HCT116 (cell line): ENCODE measurements at regions not wholly inside any gene's neighbourhood (a gene's known extent, or its start where the extent isn't known, plus 50 kb on each side); places are given as distances from the start of the nearest gene placed in this dataset.

Experiments used
- ATAC-seq: fragments of 200-7000 bp; cut with Tn5 transposase; 2 replicates; pipeline ENCODE4 v1.9.1; 2020; ENCODE audit warnings: mild to moderate bottlenecking, moderate library complexity
- BruUV-seq: library from RNA; stranded (reverse); fragments of 400-500 nt; replicated peaks from 2 replicates; lab custom pipeline; 2021; lab: Mats Ljungman, UMichigan
- CTCF ChIA-PET: fragments of 300-600 bp; sonication (Branson Sonifier 250); formaldehyde crosslinking; loops from one replicate; lab custom pipeline; 2021; ENCODE audit warnings: antibody characterized with exemption; lab: Charles Lee
- POLR2A ChIA-PET: fragments of 300-600, 350-600 bp; sonication (Branson Sonifier 250); formaldehyde crosslinking; loops from one replicate; lab custom pipeline; 2021; ENCODE audit warnings: antibody characterized with exemption; lab: Charles Lee
- RAD21 ChIA-PET, 2 experiments: fragments of 300-600 bp; sonication (Branson Sonifier 250); formaldehyde crosslinking; loops; one replicate each; lab custom pipeline; 2023; ENCODE audit warnings: low total read pairs in 2 of 2; ENCODE audit not compliant: uncharacterized antibody in 2 of 2, unreplicated experiment in 2 of 2, low non-redundant PET in 1 of 2; lab: Charles Lee
- DNase-seq: peaks from one replicate; pipeline ENCODE4 v3.0.0-alpha.2; 2010; ENCODE audit warnings: low read depth, low spot score
- H2AFZ ChIP-seq: fragments of 200-600 bp; shearing (Covaris generic), sonication (generic); 2 replicates; pipeline ENCODE4 v1.6.1; 2017; ENCODE audit warnings: low read depth, mixed run types, mixed read lengths, antibody characterized with exemption, low read length; ENCODE audit not compliant: poor library complexity, severe bottlenecking
- H3K27ac ChIP-seq: 2 replicates; pipeline ENCODE4 v1.5.1; 2012; ENCODE audit warnings: low read depth, low read length
- H3K27me3 ChIP-seq: fragments of 200-600 bp; sonication (generic); 2 replicates; pipeline ENCODE4 v1.6.1; 2016; ENCODE audit warnings: mixed run types, low read length, mixed read lengths; ENCODE audit not compliant: insufficient read depth
- H3K36me3 ChIP-seq, 2 experiments: fragments of 200-500 bp in 1 of 2; fragments of 200-600 bp in 1 of 2; sonication (Bioruptor generic) in 1 of 2; sonication (generic) in 1 of 2; 2 replicates each; pipeline versions ENCODE4 v1.5.1 to v1.6.1; 2014 to 2016; ENCODE audit warnings: low read length in 2 of 2, inconsistent platforms in 1 of 2, mixed read lengths in 1 of 2, mixed run types in 1 of 2; ENCODE audit not compliant: insufficient read depth in 2 of 2, control insufficient read depth in 1 of 2
- H3K4me1 ChIP-seq, 2 experiments: fragments of 200-600 bp in 1 of 2; sonication (generic) in 1 of 2; 2 replicates each; pipeline versions ENCODE4 v1.5.1 to v1.6.1; 2012 to 2017; ENCODE audit warnings: low read length in 2 of 2, inconsistent platforms in 1 of 2, mild to moderate bottlenecking in 1 of 2, mixed read lengths in 1 of 2, mixed run types in 1 of 2, moderate library complexity in 1 of 2; ENCODE audit not compliant: insufficient read depth in 2 of 2, control insufficient read depth in 1 of 2
- H3K4me2 ChIP-seq: fragments of 200-600 bp; sonication (generic); 2 replicates; pipeline ENCODE4 v1.6.1; 2017; ENCODE audit warnings: mixed run types, low read length, mixed read lengths
- H3K4me3 ChIP-seq, 2 experiments: fragments of 200-600 bp in 1 of 2; sonication (generic) in 1 of 2; replicated peaks in 1 of 2; 2 replicates each; pipeline ENCODE4 v1.5.1; 2011 to 2016; ENCODE audit warnings: low read length in 2 of 2, control low read depth in 1 of 2, low read depth in 1 of 2, mild to moderate bottlenecking in 1 of 2, mixed read lengths in 1 of 2, mixed run types in 1 of 2
- H3K79me2 ChIP-seq: fragments of 200-600 bp; sonication (generic); 2 replicates; pipeline ENCODE4 v1.6.1; 2017; ENCODE audit warnings: mild to moderate bottlenecking, mixed run types, low read length, moderate library complexity, mixed read lengths; ENCODE audit not compliant: insufficient read depth
- H3K9ac ChIP-seq: fragments of 200-600 bp; sonication (generic); 2 replicates; pipeline ENCODE4 v1.6.1; 2016; ENCODE audit warnings: low read length, mixed read lengths
- H3K9me2 ChIP-seq: fragments of 200-600 bp; sonication (generic), shearing (Covaris generic); 2 replicates; pipeline ENCODE4 v1.6.1; 2017; ENCODE audit warnings: mixed run types, mild to moderate bottlenecking, moderate library complexity; ENCODE audit not compliant: insufficient read depth
- H3K9me3 ChIP-seq, 2 experiments: fragments of 200-500 bp in 1 of 2; fragments of 200-600 bp in 1 of 2; sonication (Bioruptor generic) in 1 of 2; sonication (generic) in 1 of 2; 2 replicates each; pipeline ENCODE4 v1.6.1; 2014 to 2017; ENCODE audit warnings: low read length in 2 of 2, mixed read lengths in 2 of 2, inconsistent platforms in 1 of 2, low read depth in 1 of 2, mild to moderate bottlenecking in 1 of 2, mixed run types in 1 of 2, moderate library complexity in 1 of 2; ENCODE audit not compliant: control insufficient read depth in 1 of 2, insufficient read depth in 1 of 2
- H4K20me1 ChIP-seq: fragments of 200-600 bp; sonication (generic), shearing (Covaris generic); 2 replicates; pipeline ENCODE4 v1.6.1; 2017; ENCODE audit warnings: mixed run types, mild to moderate bottlenecking, moderate library complexity; ENCODE audit not compliant: insufficient read depth
- CBX3 ChIP-seq: IDR thresholded peaks from 2 replicates; pipeline ENCODE4 v1.6.1; 2012; ENCODE audit warnings: low read depth
- ELF1 ChIP-seq: IDR thresholded peaks from 2 replicates; pipeline ENCODE4 v1.6.1; 2012; ENCODE audit warnings: low read depth, borderline replicate concordance
- EZH2 ChIP-seq: fragments of 200-600 bp; sonication (generic); IDR thresholded peaks from 2 replicates; pipeline ENCODE4 v1.6.1; 2017; ENCODE audit warnings: antibody characterized with exemption, mixed run types
- SIN3A ChIP-seq: IDR thresholded peaks from 2 replicates; pipeline ENCODE4 v1.6.1; 2012; ENCODE audit warnings: low read depth
- ZFX ChIP-seq: fragments of 450-650 bp; IDR thresholded peaks from 2 replicates; pipeline ENCODE4 v1.6.1; 2017
- intact Hi-C: fragments of 100-400 bp; cut with micrococcal nuclease; formaldehyde crosslinking; loops from 2 replicates; pipeline ENCODE4 v1.10.0; 2022

- no peak for TF ChIP-seq ELF1
- TF ChIP-seq CBX3, result no peak
- TF ChIP-seq, all 23 proteins: peak for 0
- POLR2A ChIA-PET, result no interaction called here
- Histone ChIP-seq H3K9me3 (no peaks in the 10 kb centered on the region), H3K4me3 (no peak overlapping the region), H3K79me2 (no peaks in the 10 kb centered on the region), H3K36me3 (no peaks in the 10 kb centered on the region), H2AFZ (no peak overlapping the region), H3K27ac (no peak overlapping the region), H4K20me1 (no peaks in the 10 kb centered on the region), H3K9me2 (no peaks in the 10 kb centered on the region), H3K9ac (no peak overlapping the region), H3K27me3 (no peaks in the 10 kb centered on the region), H3K4me2 (no peak overlapping the region), H3K4me1 (no peaks in the 10 kb centered on the region)
- CTCF ChIA-PET, result no interaction called here
- ATAC-seq (no peak), DNase-seq (no peak)
- RAD21 ChIA-PET, result no interaction called here
- BruUV-seq, result no TSS peak
- intact Hi-C loops, result no loop called here
These were observed 145.5 kb downstream of the ERMARD start for GRCh38 chr6:169896826-169897456.

GRCh38 chr6:169895926-169896761 is 144.7 kb downstream of the ERMARD start:
- H2AFZ ChIP-seq, result no peak overlapping the region
- H3K36me3 ChIP-seq, result no peaks in the 10 kb centered on the region
- no peaks in the 10 kb centered on the region for H3K9me3 ChIP-seq
- no peaks in the 10 kb centered on the region for H4K20me1 ChIP-seq
- no TSS peak for BruUV-seq
- H3K4me3 ChIP-seq, result no peak overlapping the region
- DNase-seq, result no peak
- H3K9ac ChIP-seq, result no peak overlapping the region
- no peak overlapping the region for H3K4me2 ChIP-seq
- intact Hi-C loops, result no loop called here
- H3K9me2 ChIP-seq, result no peaks in the 10 kb centered on the region
- RAD21 ChIA-PET, result no interaction called here
- CTCF ChIA-PET, result no interaction called here
- H3K4me1 ChIP-seq, result no peaks in the 10 kb centered on the region
- no peaks in the 10 kb centered on the region for H3K27me3 ChIP-seq
- no peak for ATAC-seq
- H3K27ac ChIP-seq, result no peak overlapping the region
- TF ChIP-seq ZFX, result no peak
- TF ChIP-seq EZH2, result no peak
- TF ChIP-seq SIN3A, result no peak
- TF ChIP-seq, all 23 proteins: peak for 0
- POLR2A ChIA-PET, result no interaction called here
- no peaks in the 10 kb centered on the region for H3K79me2 ChIP-seq
